Skeletal muscle tissue (tissue), 3 donors: ENCODE measurements at regions not wholly inside any gene's neighbourhood (a gene's known extent, or its start where the extent isn't known, plus 50 kb on each side); places are given as distances from the start of the nearest gene placed in this dataset.
"Not testable (repeated sequence)": the region's sequence is repeated elsewhere in the genome, so short reads cannot be mapped to it uniquely, and the experiment has no call there.

Source experiments
- H3K27ac ChIP-seq: one replicate; pipeline ENCODE4 v1.7.0; 2013; ENCODE audit warnings: mild to moderate bottlenecking, low read depth, low read length, inconsistent platforms
- H3K27me3 ChIP-seq, 3 donors: one replicate each; pipeline ENCODE4 v1.7.0; 2013; ENCODE audit warnings: low read length in 3 of 3; ENCODE audit not compliant: control insufficient read depth in 3 of 3, insufficient read depth in 3 of 3
- H3K36me3 ChIP-seq, 3 donors: one replicate each; pipeline ENCODE4 v1.7.0; 2013; ENCODE audit warnings: low read length in 3 of 3; ENCODE audit not compliant: control insufficient read depth in 3 of 3, insufficient read depth in 3 of 3
- H3K4me1 ChIP-seq, 3 donors: one replicate each; pipeline ENCODE4 v1.7.0; 2013; ENCODE audit warnings: low read length in 3 of 3, mild to moderate bottlenecking in 3 of 3; ENCODE audit not compliant: control insufficient read depth in 3 of 3, insufficient read depth in 3 of 3
- H3K4me3 ChIP-seq, 3 donors: one replicate each; pipeline ENCODE4 v1.7.0; 2013; ENCODE audit warnings: low read length in 3 of 3
- H3K9ac ChIP-seq, 3 donors: one replicate each; pipeline ENCODE4 v1.7.0; 2013; ENCODE audit warnings: low read length in 3 of 3, mild to moderate bottlenecking in 3 of 3, moderate library complexity in 2 of 3, low read depth in 1 of 3
- H3K9me3 ChIP-seq, 3 donors: one replicate each; pipeline ENCODE4 v1.7.0; 2013; ENCODE audit warnings: low read length in 3 of 3; ENCODE audit not compliant: control insufficient read depth in 3 of 3
- donor health status: Osteomylitis.

- H3K27me3 ChIP-seq: no peaks in the 10 kb centered on the region
- no peak overlapping the region for H3K4me3 ChIP-seq
- H3K9me3 ChIP-seq: no peaks in the 10 kb centered on the region
- no peak overlapping the region for H3K9ac ChIP-seq
- H3K4me1 ChIP-seq: no peaks in the 10 kb centered on the region
- H3K36me3 ChIP-seq: no peaks in the 10 kb centered on the region
- H3K27ac ChIP-seq: no peak overlapping the region
These were observed 610.5 kb upstream of the MAN1A1 start for GRCh38 chr6:119960036-119960435.

- Histone ChIP-seq H3K4me3 (no peak overlapping the region), H3K27me3 (no peaks in the 10 kb centered on the region), H3K36me3 (no peaks in the 10 kb centered on the region), H3K9ac (no peak overlapping the region), H3K4me1 (no peaks in the 10 kb centered on the region), H3K9me3 (no peaks in the 10 kb centered on the region), H3K27ac (no peak overlapping the region)
These were observed 607.6 kb upstream of the MAN1A1 start for GRCh38 chr6:119957195-119957594.

- no peaks in the 10 kb centered on the region for H3K9me3 ChIP-seq
- no peaks in the 10 kb centered on the region for H3K4me1 ChIP-seq
- H3K4me3 ChIP-seq: no peak overlapping the region
- no peaks in the 10 kb centered on the region for H3K36me3 ChIP-seq
- H3K27me3 ChIP-seq: no peaks in the 10 kb centered on the region
- H3K9ac ChIP-seq: no peak overlapping the region
- H3K27ac ChIP-seq: no peak overlapping the region
These were observed 603.1 kb upstream of the MAN1A1 start for GRCh38 chr6:119952696-119953095.

- Histone ChIP-seq H3K9me3 (no peaks in the 10 kb centered on the region), H3K27ac (no peak overlapping the region), H3K9ac (no peak overlapping the region)
These were observed 601.1 kb upstream of the MAN1A1 start for GRCh38 chr6:119950681-119951080.

GRCh38 chr6:119942078-119942752 is 592.7 kb upstream of the MAN1A1 start:
- no peak overlapping the region for H3K27ac ChIP-seq
- no peaks in the 10 kb centered on the region for H3K4me1 ChIP-seq
- H3K27me3 ChIP-seq: no peaks in the 10 kb centered on the region
- H3K9me3 ChIP-seq: peaks cover 0 to 5% (median 0%) of the 10 kb centered on the region in 3 donors
- no peak overlapping the region for H3K9ac ChIP-seq
- H3K36me3 ChIP-seq: no peaks in the 10 kb centered on the region
- H3K4me3 ChIP-seq: no peak overlapping the region

More at GRCh38 chr6:119950681-119951080, 601.1 kb upstream of the MAN1A1 start:
- no peak overlapping the region for H3K4me3 ChIP-seq
- no peaks in the 10 kb centered on the region for H3K36me3 ChIP-seq
- no peaks in the 10 kb centered on the region for H3K27me3 ChIP-seq
- no peaks in the 10 kb centered on the region for H3K4me1 ChIP-seq

- H3K4me1 ChIP-seq: no peaks in the 10 kb centered on the region
- no peak overlapping the region for H3K27ac ChIP-seq
- H3K36me3 ChIP-seq: no peaks in the 10 kb centered on the region
- H3K27me3 ChIP-seq: no peaks in the 10 kb centered on the region
- no peak overlapping the region for H3K4me3 ChIP-seq
- peaks cover 0 to 5% (median 0%) of the 10 kb centered on the region in 3 donors for H3K9me3 ChIP-seq
- H3K9ac ChIP-seq: no peak overlapping the region
These were observed 589.2 kb upstream of the MAN1A1 start for GRCh38 chr6:119938752-119939151.

- Histone ChIP-seq H3K27me3 (no peaks in the 10 kb centered on the region), H3K27ac (no peak overlapping the region), H3K4me1 (no peaks in the 10 kb centered on the region)
These were observed 585.3 kb upstream of the MAN1A1 start for GRCh38 chr6:119934816-119935215.

GRCh38 chr6:119929121-119929520 is 579.6 kb upstream of the MAN1A1 start:
- Histone ChIP-seq H3K36me3 (no peaks in the 10 kb centered on the region), H3K9me3 (peaks cover 0 to 3% (median 0%) of the 10 kb centered on the region in 3 donors), H3K4me1 (no peaks in the 10 kb centered on the region), H3K4me3 (no peak overlapping the region), H3K9ac (no peak overlapping the region), H3K27me3 (no peaks in the 10 kb centered on the region), H3K27ac (no peak overlapping the region)

More at GRCh38 chr6:119934816-119935215, 585.3 kb upstream of the MAN1A1 start:
- Histone ChIP-seq H3K9ac (no peak overlapping the region), H3K36me3 (no peaks in the 10 kb centered on the region), H3K4me3 (no peak overlapping the region), H3K9me3 (peaks cover 0 to 5% (median 0%) of the 10 kb centered on the region in 3 donors)

- H3K9me3 ChIP-seq, H3K4me1 ChIP-seq, H3K27me3 ChIP-seq, H3K9ac ChIP-seq, H3K4me3 ChIP-seq, H3K27ac ChIP-seq, H3K36me3 ChIP-seq: not testable (repeated sequence)
These were observed 575.3 kb upstream of the MAN1A1 start for GRCh38 chr6:119924888-119925287.

- H3K27ac ChIP-seq: no peak overlapping the region
- no peaks in the 10 kb centered on the region for H3K4me1 ChIP-seq
- H3K9me3 ChIP-seq: peaks cover 0 to 8% (median 0%) of the 10 kb centered on the region in 3 donors
- H3K36me3 ChIP-seq: no peaks in the 10 kb centered on the region
- no peak overlapping the region for H3K4me3 ChIP-seq
- H3K9ac ChIP-seq: no peak overlapping the region
- H3K27me3 ChIP-seq: no peaks in the 10 kb centered on the region
These were observed 573.3 kb upstream of the MAN1A1 start for GRCh38 chr6:119922814-119923213.
